ENCODE measurements at regions not wholly inside any gene's neighbourhood (a gene's known extent, or its start where the extent isn't known, plus 50 kb on each side); places are given as distances from the start of the nearest gene placed in this dataset.

- no peak for TF ChIP-seq CTCF (IDR thresholded peaks at IDR 0.05)
- H3K27ac Mint-ChIP-seq (ENCODE audit: unreplicated experiment): no peak overlapping the region
- no peaks in the 10 kb centered on the region for H3K36me3 Mint-ChIP-seq (ENCODE audit: unreplicated experiment)
- H3K9me3 Mint-ChIP-seq (ENCODE audit: unreplicated experiment): peaks cover 7% of the 10 kb centered on the region
- peaks cover 15% of the 10 kb centered on the region for H3K27me3 Mint-ChIP-seq (ENCODE audit: unreplicated experiment)
- no peaks in the 10 kb centered on the region for H3K4me1 Mint-ChIP-seq (ENCODE audit: unreplicated experiment)
- DNase-seq (ENCODE audit: extremely low spot score, unreplicated experiment): no peak
- no peak overlapping the region for H3K4me3 Mint-ChIP-seq (ENCODE audit: unreplicated experiment)
Observed at GRCh38 chr5:152016421-152016820, 91.8 kb upstream of the GLRA1 start.

- Mint-ChIP-seq H3K4me1 (ENCODE audit: unreplicated experiment) (no peaks in the 10 kb centered on the region), H3K9me3 (ENCODE audit: unreplicated experiment) (peaks cover 3% of the 10 kb centered on the region), H3K27ac (ENCODE audit: unreplicated experiment) (no peak overlapping the region), H3K36me3 (ENCODE audit: unreplicated experiment) (no peaks in the 10 kb centered on the region), H3K27me3 (ENCODE audit: unreplicated experiment) (peaks cover 3% of the 10 kb centered on the region), H3K4me3 (ENCODE audit: unreplicated experiment) (no peak overlapping the region)
- no peak for TF ChIP-seq CTCF (IDR thresholded peaks at IDR 0.05)
- DNase-seq (ENCODE audit: extremely low spot score, unreplicated experiment): no peak
Observed at GRCh38 chr5:152007653-152008335, 83.1 kb upstream of the GLRA1 start.

GRCh38 chr5:152004095-152004494 is 79.4 kb upstream of the GLRA1 start:
- Mint-ChIP-seq H3K27ac (ENCODE audit: unreplicated experiment) (no peak overlapping the region), H3K4me3 (ENCODE audit: unreplicated experiment) (no peak overlapping the region), H3K27me3 (ENCODE audit: unreplicated experiment) (peaks cover 3% of the 10 kb centered on the region), H3K9me3 (ENCODE audit: unreplicated experiment) (peaks cover 3% of the 10 kb centered on the region), H3K4me1 (ENCODE audit: unreplicated experiment) (no peaks in the 10 kb centered on the region), H3K36me3 (ENCODE audit: unreplicated experiment) (no peaks in the 10 kb centered on the region)
- no peak for DNase-seq (ENCODE audit: extremely low spot score, unreplicated experiment)
- TF ChIP-seq CTCF (IDR thresholded peaks at IDR 0.05): no peak

Measured in osteocyte (in vitro differentiated cells).